ENCODE measurements at regions not wholly inside any gene's neighbourhood (a gene's known extent, or its start where the extent isn't known, plus 50 kb on each side); places are given as distances from the start of the nearest gene placed in this dataset.

DNA sequence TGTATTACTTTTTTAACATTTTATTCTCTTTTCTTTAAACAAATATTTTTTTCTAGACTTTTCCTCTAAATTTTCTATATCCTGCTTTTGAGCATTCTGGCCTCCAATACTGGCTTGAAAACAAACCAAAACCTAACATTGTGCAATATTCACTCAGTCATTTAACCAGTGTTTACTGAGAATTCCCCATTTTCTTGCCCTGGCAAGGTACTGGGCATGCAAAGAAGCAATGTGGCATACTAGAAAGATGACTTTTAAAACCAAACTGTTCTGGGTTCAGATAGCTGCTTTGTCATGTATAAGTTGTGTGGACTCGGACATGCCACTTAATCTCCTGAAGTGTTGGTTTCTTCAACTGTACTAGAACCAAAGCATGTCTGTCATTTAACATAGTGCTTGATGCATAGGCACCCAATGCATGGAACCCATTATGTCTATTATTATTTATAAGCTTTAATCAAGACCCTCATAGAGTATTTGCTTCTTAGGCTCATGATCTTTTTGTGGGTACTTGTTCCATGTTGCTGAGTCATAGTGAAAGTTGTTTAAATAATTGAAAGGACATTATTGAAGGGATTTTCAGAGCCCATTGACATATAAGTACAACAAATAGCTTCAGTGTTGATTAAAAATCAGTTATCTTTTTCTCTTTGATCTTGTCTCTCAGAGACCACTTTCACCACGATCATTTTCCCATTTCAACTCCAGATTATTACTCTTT is 185.4 kb upstream of the OSR1 start:
- DNase-seq (ENCODE audit: low read depth, low spot score) = no peak
- Histone ChIP-seq H3K4me3 (ENCODE audit: insufficient read length, low read depth) (no peak overlapping the region), H3K9ac (ENCODE audit: insufficient read length, low read depth) (no peak overlapping the region), H3K27me3 (ENCODE audit: insufficient read depth, insufficient read length) (no peaks in the 10 kb centered on the region), H3K4me1 (ENCODE audit: insufficient read depth, insufficient read length) (no peaks in the 10 kb centered on the region), H3K9me3 (ENCODE audit: insufficient read depth, low read length) (no peaks in the 10 kb centered on the region), H3K36me3 (ENCODE audit: insufficient read depth, insufficient read length, low read length) (no peaks in the 10 kb centered on the region)
- TF ChIP-seq SUZ12 (IDR thresholded peaks at IDR 0.05; ENCODE audit: extremely low read depth, insufficient read depth, insufficient read length) = no peak
- TF ChIP-seq ZNF274 (IDR thresholded peaks at IDR 0.05; ENCODE audit: low read depth, low read length) = no peak
- no peak for TF ChIP-seq YY1 (IDR thresholded peaks at IDR 0.05; ENCODE audit: insufficient read depth, insufficient read length)

DNA sequence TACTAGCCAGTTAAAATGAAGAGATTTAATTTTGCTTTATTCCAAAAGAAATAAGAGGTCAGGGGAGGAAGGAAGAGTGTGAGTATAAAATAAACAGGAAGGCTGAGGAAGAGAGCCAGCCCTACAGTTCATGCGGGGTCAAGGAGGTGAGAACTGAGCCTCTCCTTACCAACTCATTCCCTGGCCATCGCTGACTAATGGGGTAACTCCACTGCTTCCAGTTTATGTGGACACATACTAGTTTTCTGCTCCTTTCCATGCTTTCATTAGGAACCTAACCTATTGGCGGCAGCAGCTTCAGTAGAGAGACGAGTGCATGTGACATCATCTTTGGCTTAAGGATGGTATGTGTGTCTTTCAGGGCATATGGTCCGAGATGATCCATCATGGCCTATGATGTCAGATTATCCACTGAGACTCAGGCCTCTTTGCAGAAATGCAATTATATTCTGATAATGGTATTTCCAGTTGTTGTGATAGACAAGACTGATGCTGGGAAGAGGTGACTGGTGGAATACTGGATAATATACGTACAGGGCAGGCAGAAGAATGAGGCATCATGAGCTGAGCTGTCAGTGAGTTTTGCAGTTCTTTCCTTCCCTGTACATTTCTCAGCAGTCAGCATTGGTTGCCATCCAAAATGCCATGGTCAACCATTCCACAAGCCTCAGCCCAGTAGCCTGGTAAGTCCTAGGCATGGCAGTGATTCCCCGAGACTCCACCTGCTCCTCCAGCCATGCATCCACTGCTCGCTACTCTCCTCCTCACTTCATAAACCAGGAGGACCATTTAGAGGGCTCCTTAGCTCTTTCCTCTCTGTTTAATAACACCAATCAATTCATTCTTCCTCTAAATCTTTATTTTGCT is 184.6 kb upstream of the OSR1 start:
- Histone ChIP-seq H3K4me1 (ENCODE audit: insufficient read depth, insufficient read length) (no peaks in the 10 kb centered on the region), H3K27me3 (ENCODE audit: insufficient read depth, insufficient read length) (no peaks in the 10 kb centered on the region), H3K9ac (ENCODE audit: insufficient read length, low read depth) (no peak overlapping the region), H3K4me3 (ENCODE audit: insufficient read length, low read depth) (no peak overlapping the region), H3K9me3 (ENCODE audit: insufficient read depth, low read length) (no peaks in the 10 kb centered on the region), H3K36me3 (ENCODE audit: insufficient read depth, insufficient read length, low read length) (no peaks in the 10 kb centered on the region)
- no peak for DNase-seq (ENCODE audit: low read depth, low spot score)
- TF ChIP-seq ZNF274 (IDR thresholded peaks at IDR 0.05; ENCODE audit: low read depth, low read length) (no peak), YY1 (IDR thresholded peaks at IDR 0.05; ENCODE audit: insufficient read depth, insufficient read length) (no peak), SUZ12 (IDR thresholded peaks at IDR 0.05; ENCODE audit: extremely low read depth, insufficient read depth, insufficient read length) (no peak)

DNA sequence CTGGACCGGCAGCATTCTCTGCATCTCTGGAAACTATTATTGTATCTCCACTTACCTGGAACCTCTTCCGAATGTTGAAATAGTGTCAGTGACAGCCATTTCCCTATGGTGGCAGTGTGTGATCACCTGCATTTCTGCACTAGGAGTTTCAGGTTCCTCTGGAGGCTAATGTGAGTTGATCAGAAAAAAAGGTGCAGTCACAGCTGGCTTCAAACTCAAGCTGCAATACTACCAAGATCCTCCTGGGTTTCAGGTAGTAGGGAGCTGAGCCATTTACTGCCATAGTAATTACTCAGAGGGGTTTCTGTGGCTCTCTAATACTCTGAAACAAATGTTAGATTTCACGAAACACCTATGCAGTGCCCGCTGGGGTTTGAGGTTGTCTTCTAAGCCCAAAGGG is 183.5 kb upstream of the OSR1 start:
- Histone ChIP-seq H3K27me3 (ENCODE audit: insufficient read depth, insufficient read length) (no peaks in the 10 kb centered on the region), H3K36me3 (ENCODE audit: insufficient read depth, insufficient read length, low read length) (no peaks in the 10 kb centered on the region), H3K4me1 (ENCODE audit: insufficient read depth, insufficient read length) (no peaks in the 10 kb centered on the region), H3K9me3 (ENCODE audit: insufficient read depth, low read length) (no peaks in the 10 kb centered on the region), H3K4me3 (ENCODE audit: insufficient read length, low read depth) (no peak overlapping the region), H3K9ac (ENCODE audit: insufficient read length, low read depth) (no peak overlapping the region)
- peak; percentile 6 for DNase-seq (ENCODE audit: low read depth, low spot score)
- TF ChIP-seq ZNF274 (IDR thresholded peaks at IDR 0.05; ENCODE audit: low read depth, low read length) (no peak), YY1 (IDR thresholded peaks at IDR 0.05; ENCODE audit: insufficient read depth, insufficient read length) (no peak), SUZ12 (IDR thresholded peaks at IDR 0.05; ENCODE audit: extremely low read depth, insufficient read depth, insufficient read length) (no peak)

DNA sequence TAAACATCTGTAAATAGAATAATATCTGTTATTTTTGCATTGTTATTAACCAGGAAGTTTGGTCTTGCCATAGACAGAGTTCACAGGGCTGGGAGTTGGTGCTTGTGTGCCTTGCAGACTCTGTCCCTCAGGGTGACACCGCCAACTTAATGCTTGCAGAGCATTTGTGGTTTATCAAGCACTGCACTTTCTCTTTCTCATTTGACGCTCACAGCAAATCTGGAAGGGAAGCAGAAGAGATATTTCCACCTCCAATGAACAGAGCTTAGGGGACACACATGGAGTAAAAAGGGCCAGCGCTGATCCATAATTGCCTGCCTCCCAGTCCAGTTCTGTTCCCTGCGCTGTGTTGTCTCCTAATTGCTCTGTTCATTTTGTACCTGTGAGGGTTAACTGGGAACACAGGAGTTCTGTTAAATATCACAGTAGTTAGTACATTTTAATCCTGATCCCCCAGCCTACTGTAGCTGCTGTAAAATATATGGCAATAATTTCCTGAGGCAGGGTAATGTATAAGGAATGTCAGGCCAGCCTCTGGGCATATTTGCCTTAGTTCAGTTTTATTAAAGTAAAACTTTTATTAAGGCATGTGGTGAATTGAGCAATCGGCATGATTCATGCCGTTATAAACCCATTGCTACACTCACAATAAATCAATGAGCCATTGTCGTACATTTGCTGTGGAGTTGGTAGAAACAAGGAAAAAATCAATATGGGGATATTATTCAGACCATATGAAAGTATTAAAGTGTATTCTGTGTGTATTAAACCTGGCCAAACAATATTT is 182.5 kb upstream of the OSR1 start:
- no peak for TF ChIP-seq ZNF274 (IDR thresholded peaks at IDR 0.05; ENCODE audit: low read depth, low read length)
- TF ChIP-seq SUZ12 (IDR thresholded peaks at IDR 0.05; ENCODE audit: extremely low read depth, insufficient read depth, insufficient read length) = no peak
- no peak for TF ChIP-seq YY1 (IDR thresholded peaks at IDR 0.05; ENCODE audit: insufficient read depth, insufficient read length)
- Histone ChIP-seq H3K9ac (ENCODE audit: insufficient read length, low read depth) (no peak overlapping the region), H3K4me3 (ENCODE audit: insufficient read length, low read depth) (no peak overlapping the region), H3K4me1 (ENCODE audit: insufficient read depth, insufficient read length) (no peaks in the 10 kb centered on the region), H3K36me3 (ENCODE audit: insufficient read depth, insufficient read length, low read length) (no peaks in the 10 kb centered on the region), H3K9me3 (ENCODE audit: insufficient read depth, low read length) (no peaks in the 10 kb centered on the region), H3K27me3 (ENCODE audit: insufficient read depth, insufficient read length) (no peaks in the 10 kb centered on the region)
- DNase-seq (ENCODE audit: low read depth, low spot score) = no peak

DNA sequence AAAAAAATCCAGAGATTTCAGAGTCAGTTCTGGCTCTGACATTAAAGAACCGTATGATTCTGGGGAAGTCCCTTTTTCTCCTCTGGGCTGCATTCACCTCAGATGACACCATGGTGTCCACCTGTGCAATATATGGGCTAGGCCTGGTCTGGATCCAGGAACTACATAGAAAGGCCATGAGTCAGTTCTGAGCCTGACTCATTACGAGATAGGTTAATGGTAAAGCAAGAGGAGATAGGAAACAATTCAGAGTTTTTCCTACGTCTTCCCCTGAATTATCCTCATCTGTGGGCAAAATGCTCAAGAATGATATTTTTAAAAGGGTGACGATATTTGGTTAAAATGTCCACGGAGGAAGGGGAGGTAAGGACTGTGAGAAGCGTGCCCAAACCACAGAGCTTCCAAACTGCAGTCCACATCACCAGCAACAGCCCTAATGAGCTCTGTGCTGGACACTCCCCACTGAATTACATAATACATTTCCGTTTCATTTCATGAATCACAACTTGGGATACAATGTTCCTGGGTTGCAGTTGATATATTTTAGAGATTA is 180.1 kb upstream of the OSR1 start:
- no peaks in the 10 kb centered on the region for H3K36me3 ChIP-seq (ENCODE audit: insufficient read depth, insufficient read length, low read length)
- H3K9ac ChIP-seq (ENCODE audit: insufficient read length, low read depth) = no peak overlapping the region
- H3K27me3 ChIP-seq (ENCODE audit: insufficient read depth, insufficient read length) = no peaks in the 10 kb centered on the region
- TF ChIP-seq ZNF274 (IDR thresholded peaks at IDR 0.05; ENCODE audit: low read depth, low read length) (no peak), SUZ12 (IDR thresholded peaks at IDR 0.05; ENCODE audit: extremely low read depth, insufficient read depth, insufficient read length) (no peak), YY1 (IDR thresholded peaks at IDR 0.05; ENCODE audit: insufficient read depth, insufficient read length) (no peak)
- no peaks in the 10 kb centered on the region for H3K9me3 ChIP-seq (ENCODE audit: insufficient read depth, low read length)
- H3K4me1 ChIP-seq (ENCODE audit: insufficient read depth, insufficient read length) = no peaks in the 10 kb centered on the region
- H3K4me3 ChIP-seq (ENCODE audit: insufficient read length, low read depth) = no peak overlapping the region
- no peak for DNase-seq (ENCODE audit: low read depth, low spot score)

DNA sequence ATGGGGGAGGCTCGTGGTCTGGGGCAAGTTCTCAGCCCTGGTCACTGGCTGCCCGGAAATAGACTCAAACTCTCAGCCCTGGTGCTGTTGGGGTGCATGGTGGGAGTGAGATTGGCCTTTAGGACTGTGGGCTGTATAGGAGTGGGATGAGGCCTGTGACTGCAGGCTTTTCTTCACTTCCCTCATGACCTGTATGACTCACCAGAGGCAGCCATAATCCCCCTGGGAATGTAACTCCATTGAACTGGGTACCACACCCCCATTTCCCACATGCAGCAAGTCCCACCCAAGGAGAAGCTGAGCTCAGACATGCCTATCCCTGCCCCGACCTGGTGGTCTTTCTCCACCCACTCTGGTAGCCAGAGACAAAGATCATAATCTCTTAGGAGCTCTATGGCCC is 177.7 kb upstream of the OSR1 start:
- TF ChIP-seq YY1 (IDR thresholded peaks at IDR 0.05; ENCODE audit: insufficient read depth, insufficient read length) (no peak), ZNF274 (IDR thresholded peaks at IDR 0.05; ENCODE audit: low read depth, low read length) (no peak), SUZ12 (IDR thresholded peaks at IDR 0.05; ENCODE audit: extremely low read depth, insufficient read depth, insufficient read length) (no peak)
- no peak overlapping the region for H3K9ac ChIP-seq (ENCODE audit: insufficient read length, low read depth)
- no peak overlapping the region for H3K4me3 ChIP-seq (ENCODE audit: insufficient read length, low read depth)
- H3K36me3 ChIP-seq (ENCODE audit: insufficient read depth, insufficient read length, low read length) = no peaks in the 10 kb centered on the region
- no peaks in the 10 kb centered on the region for H3K4me1 ChIP-seq (ENCODE audit: insufficient read depth, insufficient read length)
- no peaks in the 10 kb centered on the region for H3K9me3 ChIP-seq (ENCODE audit: insufficient read depth, low read length)
- H3K27me3 ChIP-seq (ENCODE audit: insufficient read depth, insufficient read length) = no peaks in the 10 kb centered on the region
- DNase-seq (ENCODE audit: low read depth, low spot score) = peak; percentile 55
